ENCODE measurements at regions not wholly inside any gene's neighbourhood (a gene's known extent, or its start where the extent isn't known, plus 50 kb on each side); places are given as distances from the start of the nearest gene placed in this dataset.

DNA sequence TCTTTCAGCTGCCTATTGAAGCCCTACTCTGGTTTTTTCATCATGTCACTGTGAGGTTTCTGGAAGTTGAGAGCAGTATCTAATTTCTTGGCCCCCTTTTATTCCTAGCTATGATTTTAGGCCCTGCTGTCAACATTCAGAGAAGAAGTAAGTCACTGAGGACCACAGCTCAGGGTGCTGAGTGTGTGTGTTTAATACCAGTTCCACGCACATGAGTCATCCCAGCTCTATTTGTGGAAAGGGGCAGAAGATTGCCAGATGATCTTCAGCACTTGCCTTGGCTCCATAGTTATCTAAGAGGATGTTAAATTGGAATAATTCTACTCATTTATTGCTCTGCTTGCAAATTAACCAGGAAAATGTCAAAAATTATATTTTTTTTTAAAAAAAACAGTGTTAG is 65.5 kb upstream of the SLC38A4 start:
- TF ChIP-seq CTCF (conservative IDR thresholded peaks at IDR 0.05 in 1 of 2, IDR thresholded peaks at IDR 0.05 in 1 of 2; ENCODE audit: extremely low read depth in 1 of 2, insufficient read depth in 1 of 2, low read depth in 1 of 2, low read length in 2 of 2) (no peak), EZH2 (IDR thresholded peaks at IDR 0.05; ENCODE audit: borderline replicate concordance, low read length) (no peak)

Measured in mammary epithelial cell (primary cell).